GM12878 (cell line): ENCODE measurements at regions not wholly inside any gene's neighbourhood (a gene's known extent, or its start where the extent isn't known, plus 50 kb on each side); places are given as distances from the start of the nearest gene placed in this dataset.

Experiments
- ATAC-seq: fragments of 200-7000 bp; cut with Tn5 transposase; 3 replicates; pipeline ENCODE4 v1.9.1; 2020; ENCODE audit warnings: mild to moderate bottlenecking, moderate library complexity
- BruUV-seq: library from RNA; stranded (reverse); fragments of 400-500 nt; replicated peaks from 2 replicates; lab custom pipeline; 2021; lab: Mats Ljungman, UMichigan
- CTCF ChIA-PET: fragments of 300-600 bp; sonication (Branson Sonifier 250); formaldehyde crosslinking; extraction: SDS; loops from one replicate; lab custom pipeline; 2021; ENCODE audit warnings: inconsistent platforms; lab: Yijun Ruan, JAX
- POLR2A ChIA-PET: fragments of 350-600 bp; formaldehyde crosslinking; extraction: SDS; loops from one replicate; lab custom pipeline; 2021; ENCODE audit warnings: inconsistent platforms; lab: Charles Lee
- RAD21 ChIA-PET: fragments of 300-600 bp; sonication (Branson Sonifier 250); formaldehyde crosslinking; loops from one replicate; lab custom pipeline; 2023; ENCODE audit warnings: antibody characterized with exemption; ENCODE audit not compliant: unreplicated experiment; lab: Charles Lee
- SMC1A ChIA-PET: fragments of 300-600 bp; sonication (Branson Sonifier 250); formaldehyde crosslinking; loops from one replicate; lab custom pipeline; 2023; ENCODE audit not compliant: unreplicated experiment, uncharacterized antibody; lab: Charles Lee
- DNase-seq: peaks from one replicate; pipeline ENCODE4 v3.0.0-alpha.2; 2011; ENCODE audit warnings: low read depth, low spot score
- FAIRE-seq: peaks from 3 replicates; lab custom pipeline; 2011; peaks lifted over from hg19 to GRCh38; lab: Jason Lieb, UNC
- H2AFZ ChIP-seq: 2 replicates; pipeline ENCODE4 v1.6.0; 2011; ENCODE audit warnings: low read depth, low read length, control low read depth; ENCODE audit not compliant: control insufficient read depth
- H3K27ac ChIP-seq: 2 replicates; pipeline ENCODE4 v1.5.1; 2011; ENCODE audit warnings: control low read depth; ENCODE audit not compliant: control insufficient read depth, insufficient read depth
- H3K27me3 ChIP-seq, 2 experiments: replicated peaks in 1 of 2; 2 replicates each; pipeline versions ENCODE4 v1.6.0 to v1.6.1; 2011; ENCODE audit warnings: low read length in 1 of 2; ENCODE audit not compliant: control insufficient read depth in 2 of 2, insufficient read depth in 2 of 2
- H3K36me3 ChIP-seq, 2 experiments: 2 replicates each; pipeline ENCODE4 v1.5.1; 2011; ENCODE audit warnings: low read length in 1 of 2; ENCODE audit not compliant: control insufficient read depth in 2 of 2, insufficient read depth in 2 of 2
- H3K4me1 ChIP-seq: 2 replicates; pipeline ENCODE4 v1.6.1; 2011; ENCODE audit warnings: mild to moderate bottlenecking, low read length, moderate library complexity, mixed read lengths; ENCODE audit not compliant: control insufficient read depth, insufficient read depth
- H3K4me2 ChIP-seq: 2 replicates; pipeline ENCODE4 v1.6.0; 2011; ENCODE audit warnings: control low read depth; ENCODE audit not compliant: control insufficient read depth, insufficient read depth
- H3K4me3 ChIP-seq: fragments of 200-600 bp; sonication (generic); 2 replicates; pipeline ENCODE4 v1.5.1; 2016
- H3K79me2 ChIP-seq: 2 replicates; pipeline ENCODE4 v1.6.0; 2011; ENCODE audit warnings: low read length; ENCODE audit not compliant: control insufficient read depth, insufficient read depth
- H3K9ac ChIP-seq: 2 replicates; pipeline ENCODE4 v1.8.0; 2011; ENCODE audit warnings: low read length, control low read depth, mixed read lengths; ENCODE audit not compliant: control insufficient read depth, insufficient read depth
- H3K9me3 ChIP-seq: replicated peaks from 3 replicates; pipeline ENCODE4 v1.5.1; 2011; ENCODE audit warnings: mild to moderate bottlenecking, low read length; ENCODE audit not compliant: control insufficient read depth, insufficient read depth
- H4K20me1 ChIP-seq: 2 replicates; pipeline ENCODE4 v1.6.0; 2011; ENCODE audit not compliant: control insufficient read depth, insufficient read depth
- BCL3 ChIP-seq: IDR thresholded peaks from 2 replicates; pipeline ENCODE4 v1.6.1; 2011; ENCODE audit warnings: borderline replicate concordance, low read depth, mild to moderate bottlenecking, moderate library complexity, low read length; ENCODE audit not compliant: insufficient read depth, poor library complexity, severe bottlenecking
- CHD2 ChIP-seq: IDR thresholded peaks from 2 replicates; pipeline ENCODE4 v1.6.1; 2011; ENCODE audit warnings: low read depth, low read length, improper control_type of control experiment, borderline replicate concordance
- LARP7 ChIP-seq: fragments of 450-650 bp; IDR thresholded peaks from 2 replicates; pipeline ENCODE4 v1.6.1; 2017; ENCODE audit warnings: mild to moderate bottlenecking
- MTA2 ChIP-seq: fragments of 450-650 bp; IDR thresholded peaks from 2 replicates; pipeline ENCODE4 v1.6.1; 2016; ENCODE audit warnings: low read depth, mild to moderate bottlenecking, moderate library complexity
- MXI1 ChIP-seq: fragments of 150-350 bp; IDR thresholded peaks from 2 replicates; pipeline ENCODE4 v1.6.1; 2011; ENCODE audit warnings: low read depth, mild to moderate bottlenecking, inconsistent platforms, low read length, improper control_type of control experiment
- NBN ChIP-seq: fragments of 450-650 bp; IDR thresholded peaks from 2 replicates; pipeline ENCODE4 v1.6.1; 2016
- NRF1 ChIP-seq: conservative IDR thresholded peaks from 2 replicates; pipeline ENCODE4 v1.6.1; 2011; ENCODE audit warnings: mild to moderate bottlenecking, low read depth, low read length, improper control_type of control experiment
- PKNOX1 ChIP-seq: fragments of 450-650 bp; IDR thresholded peaks from 2 replicates; pipeline ENCODE4 v1.6.1; 2016; ENCODE audit warnings: mild to moderate bottlenecking
- PML ChIP-seq: IDR thresholded peaks from 2 replicates; pipeline ENCODE4 v1.6.1; 2012; ENCODE audit warnings: low read length, inconsistent platforms
- SUPT20H ChIP-seq: IDR thresholded peaks from 2 replicates; pipeline ENCODE4 v1.6.1; 2011; ENCODE audit warnings: low read depth, mild to moderate bottlenecking, low read length, moderate library complexity, borderline replicate concordance; ENCODE audit not compliant: control insufficient read depth
- WGBS: methylation state at CpG from one replicate; pipeline ENCODE4 v1.1.6; 2016; ENCODE audit warnings: low lambda C conversion rate; ENCODE audit not compliant: insufficient replicate concordance, insufficient coverage; ENCODE audit errors: missing lambda C conversion rate; 5-methylcytosine and 5-hydroxymethylcytosine counted together
- in situ Hi-C: fragments of 300-500 bp; cut with MboI; formaldehyde crosslinking; loops from 9 replicates; pipeline ENCODE4 v1.14.3; 2018; ENCODE audit warnings: mixed read lengths
- intact Hi-C: fragments of 100-400 bp; cut with micrococcal nuclease; formaldehyde crosslinking; loops from one replicate; pipeline ENCODE4 v1.14.2; 2022; ENCODE audit not compliant: unreplicated experiment

DNA sequence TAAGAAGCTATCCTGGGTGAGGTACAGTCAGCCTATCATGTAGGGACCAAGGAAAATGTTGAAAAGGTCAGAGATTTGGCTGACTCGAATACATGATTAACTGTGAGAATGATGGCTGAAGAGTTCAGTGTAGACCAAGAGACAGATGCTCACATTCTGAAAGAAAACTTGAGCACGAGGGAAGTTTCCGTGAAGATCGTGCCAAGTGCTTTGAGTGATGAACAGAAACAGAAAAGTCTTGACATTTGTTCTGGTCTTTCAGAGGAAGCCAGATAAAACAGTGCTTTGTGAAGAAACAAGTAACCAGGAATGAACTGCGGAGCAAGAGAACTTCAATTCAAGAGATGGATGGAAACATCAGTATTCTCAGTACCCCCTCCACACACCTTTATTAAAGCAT is 500.3 kb upstream of the SMIM21 start:
- H3K36me3 ChIP-seq, result no peaks in the 10 kb centered on the region
- in situ Hi-C loops, result no loop called here
- 28% methylated on average over 5 of the region's 5 CpGs for WGBS
- H3K4me1 ChIP-seq, result no peaks in the 10 kb centered on the region
- BruUV-seq, result no TSS peak
- DNase-seq, result no peak
- intact Hi-C loops, result no loop called here
- no peak for ATAC-seq
- no peak overlapping the region for H3K27ac ChIP-seq
- ChIA-PET CTCF (no interaction called here), SMC1A (no interaction called here), POLR2A (no interaction called here), RAD21 (no interaction called here)
- no peak overlapping the region for H3K4me2 ChIP-seq
- no peak overlapping the region for H2AFZ ChIP-seq
- no peak overlapping the region for H3K9ac ChIP-seq
- H3K4me3 ChIP-seq, result no peak overlapping the region
- no peaks in the 10 kb centered on the region for H4K20me1 ChIP-seq
- no peaks in the 10 kb centered on the region for H3K9me3 ChIP-seq
- H3K27me3 ChIP-seq, result no peaks in the 10 kb centered on the region
- no peaks in the 10 kb centered on the region for H3K79me2 ChIP-seq
- TF ChIP-seq PKNOX1 (no peak), LARP7 (no peak), SUPT20H (no peak), CHD2 (no peak), PML (no peak), MXI1 (no peak), MTA2 (no peak), BCL3 (no peak), NBN (no peak), NRF1 (no peak)
- no peak for FAIRE-seq
